ENCODE measurements at regions not wholly inside any gene's neighbourhood (a gene's known extent, or its start where the extent isn't known, plus 50 kb on each side); places are given as distances from the start of the nearest gene placed in this dataset.

GRCh38 chr13:50419331-50419865 lies 404.2 kb downstream of the KCNRG start:
- intact Hi-C loops (cut with DNase I; ENCODE audit: low total_unique reads): no loop called here
- no peak for DNase-seq
- Histone ChIP-seq H3K27ac (no peak overlapping the region), H3K9me3 (peaks cover 0 to 5% (median 0%) of the 10 kb centered on the region in 8 donors), H3K36me3 (no peaks in the 10 kb centered on the region), H3K4me1 (peaks cover 0 to 11% (median 0%) of the 10 kb centered on the region in 6 donors), H3K4me3 (no peak overlapping the region), H3K27me3 (replicated peaks in 1 of 7) (no peaks in the 10 kb centered on the region)
- WGBS, 5 donors: 86 to 92% (median 88%) methylated on average over 2 of the region's 2 CpGs
- no peak for TF ChIP-seq CTCF (IDR thresholded peaks at IDR 0.05 in 8 of 11, conservative IDR thresholded peaks at IDR 0.05 in 3 of 11)
- TF ChIP-seq POLR2A (IDR thresholded peaks at IDR 0.05): no peak
- TF ChIP-seq POLR2AphosphoS5 (IDR thresholded peaks at IDR 0.05): no peak

GRCh38 chr13:50419896-50420295 lies 404.7 kb downstream of the KCNRG start:
- intact Hi-C loops (cut with DNase I; ENCODE audit: low total_unique reads): no loop called here
- no peak overlapping the region for H3K27ac ChIP-seq

GRCh38 chr13:50420718-50421472 lies 405.7 kb downstream of the KCNRG start:
- H3K27ac ChIP-seq: no peak overlapping the region
- 85 to 93% (median 88%) methylated on average over 6 of the region's 6 CpGs for WGBS, 5 donors
- H3K9me3 ChIP-seq: no peaks in the 10 kb centered on the region
- no peaks in the 10 kb centered on the region for H3K36me3 ChIP-seq
- DNase-seq: no peak
- H3K4me1 ChIP-seq: peaks cover 0 to 18% (median 0%) of the 10 kb centered on the region in 6 donors
- no peak for TF ChIP-seq POLR2A (IDR thresholded peaks at IDR 0.05)
- TF ChIP-seq CTCF (IDR thresholded peaks at IDR 0.05 in 8 of 11, conservative IDR thresholded peaks at IDR 0.05 in 3 of 11): no peak
- no peak for TF ChIP-seq POLR2AphosphoS5 (IDR thresholded peaks at IDR 0.05)
- intact Hi-C loops (cut with DNase I; ENCODE audit: low total_unique reads): no loop called here
- no peaks in the 10 kb centered on the region for H3K27me3 ChIP-seq (replicated peaks in 1 of 7)
- no peak overlapping the region for H3K4me3 ChIP-seq

More at GRCh38 chr13:50419896-50420295, 404.7 kb downstream of the KCNRG start:
- TF ChIP-seq CTCF (IDR thresholded peaks at IDR 0.05 in 8 of 11, conservative IDR thresholded peaks at IDR 0.05 in 3 of 11) (no peak), POLR2A (IDR thresholded peaks at IDR 0.05) (no peak), POLR2AphosphoS5 (IDR thresholded peaks at IDR 0.05) (no peak)
- peaks cover 0 to 5% (median 0%) of the 10 kb centered on the region in 8 donors for H3K9me3 ChIP-seq
- no peak for DNase-seq
- H3K36me3 ChIP-seq: no peaks in the 10 kb centered on the region
- H3K4me3 ChIP-seq: no peak overlapping the region
- 80 to 91% (median 83%) methylated on average over 6 of the region's 6 CpGs for WGBS, 5 donors
- H3K4me1 ChIP-seq: peaks cover 0 to 11% (median 0%) of the 10 kb centered on the region in 6 donors
- no peaks in the 10 kb centered on the region for H3K27me3 ChIP-seq (replicated peaks in 1 of 7)

- 54 to 70% (median 63%) methylated on average over 2 of the region's 2 CpGs for WGBS, 5 donors
- peaks cover 0 to 23% (median 0%) of the 10 kb centered on the region in 6 donors for H3K4me1 ChIP-seq
- H3K27ac ChIP-seq: peak overlapping the region in 1 of 8 donors; percentile 22
These were observed 406.4 kb downstream of the KCNRG start for GRCh38 chr13:50421473-50422130.

More at GRCh38 chr13:50421473-50422130, 406.4 kb downstream of the KCNRG start:
- Histone ChIP-seq H3K27me3 (replicated peaks in 1 of 7) (no peaks in the 10 kb centered on the region), H3K36me3 (no peaks in the 10 kb centered on the region), H3K4me3 (no peak overlapping the region), H3K9me3 (no peaks in the 10 kb centered on the region)
- intact Hi-C loops (cut with DNase I; ENCODE audit: low total_unique reads): no loop called here
- no peak for DNase-seq
- no peak for TF ChIP-seq CTCF (IDR thresholded peaks at IDR 0.05 in 8 of 11, conservative IDR thresholded peaks at IDR 0.05 in 3 of 11)
- TF ChIP-seq POLR2AphosphoS5 (IDR thresholded peaks at IDR 0.05): no peak
- no peak for TF ChIP-seq POLR2A (IDR thresholded peaks at IDR 0.05)
